Pulmonary artery endothelial cell (primary cell): ENCODE measurements at regions not wholly inside any gene's neighbourhood (a gene's known extent, or its start where the extent isn't known, plus 50 kb on each side); places are given as distances from the start of the nearest gene placed in this dataset.
"Not testable (repeated sequence)": the region's sequence is repeated elsewhere in the genome, so short reads cannot be mapped to it uniquely, and the experiment has no call there.

Source experiments
- DNase-seq: peaks from one replicate; pipeline ENCODE4 v3.0.0-alpha.2; 2011; ENCODE audit warnings: low read depth, low spot score

GRCh38 chr2:228425411-228426060 is 244.0 kb upstream of the SPHKAP start:
- DNase-seq, result not testable (repeated sequence)

DNA sequence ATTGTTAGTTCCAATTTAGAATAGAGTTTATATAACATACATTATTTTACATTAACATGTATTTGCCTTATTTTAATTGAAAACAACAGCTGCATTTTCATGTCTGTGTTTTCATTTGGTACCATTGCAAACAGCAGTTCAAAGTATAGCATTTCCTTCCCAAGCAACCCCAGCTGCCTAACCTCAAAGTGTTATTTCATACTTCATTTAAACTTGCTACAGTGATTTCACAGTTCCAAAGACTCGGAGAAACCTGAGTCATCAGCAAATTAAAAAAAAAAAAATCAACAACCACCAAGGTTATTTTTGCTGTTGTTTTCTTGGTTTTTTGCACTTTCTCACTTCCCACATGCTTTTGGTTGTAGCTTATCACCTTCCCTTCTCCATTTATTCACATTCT is 236.5 kb upstream of the SPHKAP start:
- DNase-seq, result no peak

GRCh38 chr2:228417526-228417925 is 236.0 kb upstream of the SPHKAP start:
- no peak for DNase-seq

DNA sequence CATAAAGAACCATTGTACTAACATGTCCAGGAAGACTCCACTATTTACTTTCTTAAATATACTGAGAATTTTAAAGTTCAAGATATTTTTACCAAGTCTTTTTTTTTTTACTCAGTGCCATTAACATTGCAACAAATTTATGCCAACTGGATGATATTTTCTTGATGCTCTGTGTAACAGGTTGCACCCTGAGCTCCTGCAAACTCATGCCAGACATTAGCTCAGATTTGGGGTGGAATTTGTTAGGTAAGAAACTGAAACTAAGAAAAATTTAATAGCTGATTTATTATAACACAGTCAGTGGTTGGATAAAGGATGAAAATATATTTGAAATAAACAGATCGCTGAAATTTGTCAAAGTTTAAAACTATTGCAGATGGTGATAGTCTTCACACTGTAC is 228.6 kb upstream of the SPHKAP start:
- DNase-seq, result no peak

DNA sequence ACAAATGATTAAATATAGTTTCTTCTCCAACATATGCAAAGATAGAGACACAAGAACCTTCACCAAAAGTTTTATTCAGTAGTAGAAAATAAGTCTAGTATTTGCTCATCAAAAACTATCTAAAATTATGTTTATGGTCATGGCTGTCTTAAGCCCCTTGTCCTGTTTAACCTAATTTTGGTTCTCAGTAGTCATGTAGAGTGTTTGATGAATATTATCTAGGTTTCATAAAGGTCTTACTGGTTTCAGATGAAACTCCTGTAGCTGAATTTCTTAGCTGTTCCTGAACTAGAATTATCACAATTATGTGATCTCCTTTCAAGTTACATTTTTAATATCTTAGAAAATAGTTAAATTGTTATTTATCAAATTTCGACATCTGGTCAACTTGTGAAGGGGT is 228.0 kb upstream of the SPHKAP start:
- no peak for DNase-seq

DNA sequence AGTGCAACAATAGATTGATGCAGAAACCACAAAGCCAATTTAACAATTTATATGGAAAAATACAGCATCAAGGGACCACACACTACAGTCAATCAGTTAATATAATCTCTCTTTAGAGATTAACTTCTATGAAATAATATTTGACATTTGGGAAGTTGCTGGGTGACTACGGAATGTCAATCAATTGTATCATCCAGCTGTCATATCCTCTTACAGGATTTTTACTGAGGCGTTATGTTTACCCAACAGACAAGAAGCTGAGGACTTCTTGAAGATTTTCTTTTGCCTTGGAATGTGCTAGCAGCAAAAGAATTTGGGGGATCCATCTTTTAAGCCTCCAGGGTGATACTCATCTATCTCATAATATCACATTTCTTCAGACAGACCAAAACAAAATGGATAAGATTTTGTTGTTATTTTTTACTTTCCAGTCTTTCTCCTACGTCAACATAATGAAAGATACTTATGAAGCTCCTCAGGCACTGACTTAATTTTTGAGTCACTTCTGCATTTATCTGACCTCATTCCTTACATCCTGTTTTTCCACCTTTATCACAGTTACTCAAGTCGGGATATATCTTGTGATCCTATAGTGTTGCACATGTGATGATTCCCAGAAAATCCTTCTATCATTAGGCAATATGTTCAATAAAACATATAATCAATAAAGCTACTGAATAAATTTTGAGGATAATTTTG is 227.2 kb upstream of the SPHKAP start:
- DNase-seq, result no peak

DNA sequence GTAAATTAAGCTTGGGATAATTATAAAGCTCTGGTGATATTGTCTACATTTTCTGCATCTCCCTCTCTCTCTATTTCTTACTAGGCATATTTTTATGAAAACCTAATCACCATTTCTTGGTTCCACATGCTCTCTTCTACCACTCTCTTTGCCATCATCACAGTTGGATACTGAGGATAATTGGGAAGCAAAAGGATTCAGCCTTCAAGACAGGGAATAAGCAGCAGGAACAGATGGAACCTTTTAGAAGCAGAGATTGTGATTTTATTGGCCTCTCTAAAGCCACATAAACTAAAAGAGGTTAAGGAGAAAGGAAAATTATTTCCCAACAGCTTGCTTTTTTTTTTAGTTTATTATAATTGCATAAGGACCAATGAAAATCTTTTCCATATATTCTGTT is 226.3 kb upstream of the SPHKAP start:
- no peak for DNase-seq

DNA sequence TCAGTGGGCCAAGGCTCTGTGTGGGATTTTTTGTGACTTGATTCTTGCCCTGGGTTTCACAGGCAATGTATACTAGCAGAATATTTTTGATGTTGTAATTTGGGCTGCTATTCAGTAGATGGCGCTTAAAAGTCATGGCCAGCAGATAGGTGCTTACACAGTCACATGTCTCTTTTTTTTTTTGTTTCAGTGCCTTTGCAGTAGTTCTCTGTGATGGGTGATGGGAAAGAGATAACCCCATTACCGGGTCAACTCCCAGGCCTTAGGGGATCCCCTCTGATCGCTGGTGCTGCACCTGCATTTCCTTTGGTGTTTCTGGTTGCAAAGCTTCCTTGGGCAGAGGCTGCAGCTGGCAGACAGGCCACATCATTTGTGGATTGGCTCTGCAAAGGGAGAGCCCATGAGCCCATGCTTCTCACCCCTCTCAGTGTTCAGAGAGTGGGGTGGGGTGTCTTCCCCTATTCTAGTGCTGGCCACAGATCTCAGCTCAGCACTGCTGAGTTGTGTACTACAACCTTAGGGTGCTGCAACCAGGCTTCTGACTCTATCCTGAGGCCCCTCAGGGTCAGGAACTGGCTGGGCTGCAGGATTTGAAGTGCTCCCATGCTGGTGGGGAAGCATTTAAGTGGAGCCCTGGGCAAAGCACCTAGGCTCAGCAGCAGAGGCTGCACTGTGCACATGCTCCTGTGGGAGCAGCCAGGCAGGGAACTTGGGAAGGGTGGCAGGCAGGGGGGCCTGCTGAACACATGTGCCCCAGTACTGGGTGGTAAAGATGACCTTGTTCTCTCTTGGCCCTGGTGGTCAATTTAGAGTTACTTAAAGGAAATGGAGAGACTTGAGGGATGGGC is 219.8 kb upstream of the SPHKAP start:
- no peak for DNase-seq

DNA sequence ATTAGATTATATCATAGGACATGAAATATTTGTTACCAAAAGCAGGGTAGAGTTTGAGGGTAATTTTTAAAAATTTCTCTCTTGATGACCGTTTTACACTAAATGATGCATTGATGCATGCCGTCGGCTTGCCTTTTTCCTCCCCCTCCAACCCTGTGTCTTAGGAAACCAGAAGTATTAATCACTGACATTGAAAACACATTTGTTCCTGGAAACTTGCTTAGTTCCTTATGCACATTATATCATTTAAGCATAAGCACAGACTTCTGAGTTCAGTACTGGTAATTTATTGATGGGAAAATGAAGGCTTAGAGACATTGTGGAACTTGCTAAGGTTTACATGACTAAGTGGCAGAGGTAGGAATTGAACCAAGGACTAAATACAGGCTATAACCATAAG is 206.3 kb upstream of the SPHKAP start:
- no peak for DNase-seq

GRCh38 chr2:228378696-228379425 is 197.4 kb upstream of the SPHKAP start:
- no peak for DNase-seq

- DNase-seq, result no peak
Measured at GRCh38 chr2:228378233-228378632, 196.7 kb upstream of the SPHKAP start.

DNA sequence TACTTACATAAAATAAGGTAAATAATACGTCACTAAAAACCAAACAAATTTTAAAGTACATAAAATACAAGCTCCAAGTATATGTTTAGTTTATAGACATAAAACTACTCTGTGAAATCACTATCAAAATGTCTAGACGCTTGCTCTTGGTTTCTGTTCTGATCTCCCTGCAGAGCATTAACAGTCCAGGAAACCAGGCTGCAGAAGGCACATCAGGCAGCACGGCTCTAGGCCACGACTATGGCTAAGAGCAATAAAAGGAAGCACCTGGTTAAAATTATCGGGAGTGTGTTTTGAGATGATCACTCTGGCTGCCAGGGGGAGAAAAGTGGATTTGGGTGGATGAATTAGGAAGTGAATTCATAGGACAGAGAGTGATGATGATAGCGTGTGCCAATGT is 196.0 kb upstream of the SPHKAP start:
- no peak for DNase-seq

GRCh38 chr2:228374741-228375140 is 193.3 kb upstream of the SPHKAP start:
- no peak for DNase-seq

- no peak for DNase-seq
Measured at GRCh38 chr2:228373191-228373590, 191.7 kb upstream of the SPHKAP start.

- no peak for DNase-seq
Measured at GRCh38 chr2:228372212-228372611, 190.7 kb upstream of the SPHKAP start.

DNA sequence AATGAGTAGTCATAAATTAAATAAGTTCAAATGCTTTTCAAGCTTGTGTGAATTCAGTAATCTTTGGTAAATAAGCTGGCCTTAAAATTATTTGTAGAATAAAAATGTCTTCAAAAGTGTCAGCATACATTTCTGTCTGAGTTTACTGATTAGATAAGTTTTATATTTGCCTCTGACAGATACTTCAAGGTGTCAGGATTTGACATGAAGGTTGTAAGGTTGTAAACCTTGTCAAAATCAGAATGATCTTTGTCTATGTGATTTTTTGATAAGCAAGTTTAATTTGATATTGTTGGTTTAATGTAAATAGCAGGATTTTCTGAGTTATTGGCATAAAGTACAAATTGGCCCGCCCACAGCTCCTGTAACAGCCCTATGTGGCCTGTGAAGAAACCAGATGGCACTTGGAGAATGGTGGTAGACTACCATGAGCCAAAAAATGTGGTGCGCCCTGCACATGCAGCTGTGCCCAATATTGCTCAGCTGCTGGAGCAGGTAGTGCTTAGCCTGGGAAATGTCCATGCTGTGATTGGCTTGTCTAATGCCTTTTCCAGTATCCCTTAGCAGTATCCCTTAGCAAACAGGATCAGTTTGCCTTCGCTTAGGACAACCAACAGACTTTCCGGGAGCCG is 188.0 kb upstream of the SPHKAP start:
- DNase-seq, result no peak

- no peak for DNase-seq
Measured at GRCh38 chr2:228367356-228367755, 185.9 kb upstream of the SPHKAP start.

GRCh38 chr2:228359473-228359872 is 178.0 kb upstream of the SPHKAP start:
- no peak for DNase-seq

DNA sequence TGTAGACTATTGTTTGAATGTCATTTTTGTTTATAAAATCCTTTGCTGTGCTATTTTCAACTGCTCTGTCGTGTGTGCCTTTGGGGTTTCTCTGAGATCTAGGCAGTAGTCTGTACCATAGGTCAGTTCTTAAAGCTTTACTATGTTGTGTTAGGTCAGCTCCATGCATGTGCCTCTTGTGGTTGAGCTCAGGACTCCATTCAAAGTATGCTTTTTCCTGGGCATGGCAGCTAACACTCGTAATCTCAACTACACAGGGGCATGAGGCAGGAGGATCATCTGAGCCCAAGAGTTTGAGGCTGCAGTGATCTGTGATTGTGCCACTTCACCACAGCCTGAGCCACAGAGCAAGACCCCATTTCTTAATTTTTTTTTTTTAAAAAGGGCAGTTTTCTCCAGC is 174.4 kb upstream of the SPHKAP start:
- no peak for DNase-seq

GRCh38 chr2:228352980-228353379 is 171.5 kb upstream of the SPHKAP start:
- not testable (repeated sequence) for DNase-seq

DNA sequence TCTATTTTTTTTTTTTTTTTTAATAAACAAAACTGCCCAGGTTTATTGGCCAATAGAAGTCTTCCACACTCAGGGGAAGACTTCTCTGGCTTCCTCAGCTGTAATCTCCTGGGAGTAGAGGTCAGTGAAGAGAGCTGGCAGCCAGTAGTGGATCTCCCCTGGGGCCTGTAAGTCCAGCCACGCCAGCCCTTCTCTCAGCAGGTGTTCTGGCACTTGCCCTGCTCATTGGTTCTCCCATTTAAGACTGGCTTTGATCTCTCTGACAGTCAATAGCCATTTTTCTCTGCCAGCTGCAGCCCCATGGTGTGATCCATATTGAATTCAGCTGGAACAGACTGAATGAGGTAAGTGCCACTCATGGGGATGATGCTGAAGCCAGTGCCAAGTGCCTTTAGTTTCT is 170.6 kb upstream of the SPHKAP start:
- DNase-seq, result no peak
